IMR-90 (cell line): ENCODE measurements at regions not wholly inside any gene's neighbourhood (a gene's known extent, or its start where the extent isn't known, plus 50 kb on each side); places are given as distances from the start of the nearest gene placed in this dataset.

Experiments used
- ATAC-seq: fragments of 200-7000 bp; cut with Tn5 transposase; 2 replicates; pipeline ENCODE4 v1.9.1; 2020; ENCODE audit warnings: low read depth, mild to moderate bottlenecking, moderate library complexity
- BruUV-seq: library from RNA; stranded (reverse); fragments of 400-500 nt; replicated peaks from 2 replicates; lab custom pipeline; 2021; lab: Mats Ljungman, UMichigan
- CTCF ChIA-PET: fragments of 300-600 bp; formaldehyde crosslinking; extraction: SDS; loops from one replicate; lab custom pipeline; 2021; ENCODE audit warnings: antibody characterized with exemption; lab: Yijun Ruan, JAX
- POLR2A ChIA-PET: fragments of 300-600 bp; sonication (Branson Sonifier 250); formaldehyde crosslinking; loops from one replicate; lab custom pipeline; 2022; ENCODE audit warnings: antibody characterized with exemption; ENCODE audit not compliant: unreplicated experiment; lab: Charles Lee
- DNase-seq: peaks from one replicate; pipeline ENCODE4 v3.0.0; 2013
- H2AFZ ChIP-seq: replicated peaks from 2 replicates; pipeline ENCODE3; 2013; ENCODE audit warnings: low read length, mild to moderate bottlenecking; ENCODE audit not compliant: poor library complexity
- H2AK5ac ChIP-seq: 2 replicates; pipeline ENCODE4 v1.6.1; 2013; ENCODE audit warnings: low read depth, low read length, inconsistent platforms
- H2AK9ac ChIP-seq: replicated peaks from 2 replicates; pipeline ENCODE3; 2013; ENCODE audit warnings: mild to moderate bottlenecking, low read depth, low read length, moderate library complexity; ENCODE audit not compliant: poor library complexity
- H2BK120ac ChIP-seq: 2 replicates; pipeline ENCODE4 v1.6.1; 2013; ENCODE audit warnings: low read depth, low read length, inconsistent platforms
- H2BK15ac ChIP-seq: 3 replicates; pipeline ENCODE4 v1.6.1; 2013; ENCODE audit warnings: low read depth, low read length, inconsistent platforms
- H2BK20ac ChIP-seq: 2 replicates; pipeline ENCODE4 v1.6.1; 2013; ENCODE audit warnings: low read depth, mild to moderate bottlenecking, inconsistent platforms, low read length, moderate library complexity
- H2BK5ac ChIP-seq: 2 replicates; pipeline ENCODE4 v1.6.1; 2013; ENCODE audit warnings: mild to moderate bottlenecking, low read depth, low read length, inconsistent platforms; ENCODE audit not compliant: poor library complexity, severe bottlenecking
- H3K14ac ChIP-seq: replicated peaks from 2 replicates; pipeline ENCODE4 v1.6.1; 2013; ENCODE audit warnings: low read depth, low read length, inconsistent platforms
- H3K18ac ChIP-seq: 2 replicates; pipeline ENCODE4 v1.6.1; 2013; ENCODE audit warnings: low read depth, low read length, control low read depth
- H3K23ac ChIP-seq: 2 replicates; pipeline ENCODE4 v1.6.1; 2013; ENCODE audit warnings: low read depth, low read length, inconsistent platforms
- H3K27ac ChIP-seq: 2 replicates; pipeline ENCODE4 v1.5.1; 2013; ENCODE audit warnings: mild to moderate bottlenecking, control low read depth, low read length; ENCODE audit not compliant: insufficient read depth
- H3K27me3 ChIP-seq: 2 replicates; pipeline ENCODE4 v1.6.1; 2013; ENCODE audit warnings: low read length; ENCODE audit not compliant: control insufficient read depth, insufficient read depth
- H3K36me3 ChIP-seq: 2 replicates; pipeline ENCODE4 v1.6.1; 2013; ENCODE audit warnings: low read length, mixed read lengths; ENCODE audit not compliant: control insufficient read depth, insufficient read depth
- H3K4ac ChIP-seq: 2 replicates; pipeline ENCODE4 v1.6.1; 2013; ENCODE audit warnings: low read depth, low read length, inconsistent platforms
- H3K4me1 ChIP-seq: 2 replicates; pipeline ENCODE4 v1.6.1; 2013; ENCODE audit warnings: low read length, mixed read lengths; ENCODE audit not compliant: control insufficient read depth, insufficient read depth
- H3K4me2 ChIP-seq: 2 replicates; pipeline ENCODE4 v1.6.1; 2013; ENCODE audit warnings: low read depth, mild to moderate bottlenecking, control low read depth, low read length, moderate library complexity
- H3K4me3 ChIP-seq: 2 replicates; pipeline ENCODE4 v1.5.1; 2013; ENCODE audit warnings: low read depth, mild to moderate bottlenecking, control low read depth, low read length, moderate library complexity; ENCODE audit not compliant: insufficient read depth
- H3K56ac ChIP-seq: 2 replicates; pipeline ENCODE4 v1.6.1; 2013; ENCODE audit warnings: low read length, inconsistent platforms; ENCODE audit not compliant: insufficient read depth; ENCODE audit errors: extremely low read depth
- H3K79me1 ChIP-seq, 2 experiments: 2 replicates each; pipeline ENCODE4 v1.6.1; 2013; ENCODE audit warnings: low read length in 2 of 2, inconsistent platforms in 1 of 2, low read depth in 1 of 2
- H3K9ac ChIP-seq: 2 replicates; pipeline ENCODE4 v1.6.1; 2013; ENCODE audit warnings: low read depth, low read length, control low read depth
- H3K9me1 ChIP-seq: 2 replicates; pipeline ENCODE4 v1.6.1; 2013; ENCODE audit warnings: low read length, inconsistent platforms; ENCODE audit not compliant: insufficient read depth
- H3K9me3 ChIP-seq: 2 replicates; pipeline ENCODE4 v1.6.1; 2013; ENCODE audit warnings: low read length; ENCODE audit not compliant: control insufficient read depth, insufficient read depth
- H4K20me1 ChIP-seq: 2 replicates; pipeline ENCODE4 v1.6.1; 2013; ENCODE audit warnings: low read length, inconsistent platforms; ENCODE audit not compliant: insufficient read depth
- H4K5ac ChIP-seq: 2 replicates; pipeline ENCODE4 v1.6.1; 2013; ENCODE audit warnings: mild to moderate bottlenecking, low read depth, low read length, control low read depth
- H4K8ac ChIP-seq, 2 experiments: 2 replicates each; pipeline ENCODE4 v1.6.1; 2013; ENCODE audit warnings: low read depth in 2 of 2, low read length in 2 of 2, control low read depth in 1 of 2, inconsistent platforms in 1 of 2
- H4K91ac ChIP-seq: 2 replicates; pipeline ENCODE4 v1.6.1; 2013; ENCODE audit warnings: low read depth, low read length, inconsistent platforms; ENCODE audit not compliant: insufficient read depth
- RFX5 ChIP-seq: IDR thresholded peaks from 2 replicates; pipeline ENCODE4 v1.8.0; 2012; ENCODE audit warnings: low read depth, mild to moderate bottlenecking, low read length, moderate library complexity
- SMC3 ChIP-seq: fragments of 150-350 bp; IDR thresholded peaks from 2 replicates; pipeline ENCODE4 v1.6.1; 2016; ENCODE audit warnings: low read depth, mild to moderate bottlenecking, antibody characterized with exemption, low read length, moderate library complexity
- WGBS, 2 experiments: methylation state at CpG; one replicate each; pipeline versions ENCODE4 v1.1.5 to v1.1.7; 2013; ENCODE audit warnings: missing lambda C conversion rate in 2 of 2; ENCODE audit not compliant: insufficient read length in 1 of 2; ENCODE audit errors: extremely low coverage in 2 of 2; 5-methylcytosine and 5-hydroxymethylcytosine counted together
- dilution Hi-C: fragments of 300-500 bp; cut with HindIII; formaldehyde crosslinking; loops from one replicate; pipeline ENCODE4 v1.14.3; 2018; ENCODE audit warnings: low sequenced_read_pairs; ENCODE audit not compliant: unreplicated experiment
- in situ Hi-C: fragments of 300-500 bp; cut with MboI; formaldehyde crosslinking; loops from 3 replicates; pipeline ENCODE4 v1.14.3; 2019; ENCODE audit warnings: low sequenced_read_pairs, inconsistent platforms, mixed read lengths
- intact Hi-C: fragments of 100-400 bp; cut with micrococcal nuclease; formaldehyde crosslinking; loops from 2 replicates; pipeline ENCODE4 v1.10.0; 2022
- TF ChIP-seq, protein P1 (sequence below): conservative IDR thresholded peaks from 2 replicates; pipeline ENCODE4 v1.5.1; 2012; ENCODE audit warnings: mild to moderate bottlenecking, low read depth, low read length, improper control_type of control experiment

DNA sequence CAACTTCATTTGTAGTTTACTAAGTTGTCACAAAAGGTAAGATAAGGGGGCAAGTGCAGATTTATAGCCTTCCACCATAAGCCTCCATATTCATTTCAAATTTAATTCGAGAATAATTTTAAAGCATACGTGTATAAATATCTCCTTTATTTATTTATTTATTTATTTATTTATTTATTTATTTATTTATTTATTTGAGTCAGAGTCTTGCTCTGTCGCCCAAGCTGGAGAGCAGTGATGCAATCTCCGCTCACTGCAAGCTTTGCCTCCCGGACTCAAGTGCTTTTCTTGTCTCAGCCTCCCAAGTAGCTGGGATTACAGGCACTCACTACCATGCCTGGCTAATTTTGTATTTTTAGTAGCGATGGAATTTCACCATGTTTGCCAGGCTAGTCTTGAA, 523.4 kb downstream of the FAT4 start:
- no peak overlapping the region for H2BK15ac ChIP-seq
- TF ChIP-seq SMC3 (no peak), RFX5 (no peak)
- TF ChIP-seq, protein P1, sequence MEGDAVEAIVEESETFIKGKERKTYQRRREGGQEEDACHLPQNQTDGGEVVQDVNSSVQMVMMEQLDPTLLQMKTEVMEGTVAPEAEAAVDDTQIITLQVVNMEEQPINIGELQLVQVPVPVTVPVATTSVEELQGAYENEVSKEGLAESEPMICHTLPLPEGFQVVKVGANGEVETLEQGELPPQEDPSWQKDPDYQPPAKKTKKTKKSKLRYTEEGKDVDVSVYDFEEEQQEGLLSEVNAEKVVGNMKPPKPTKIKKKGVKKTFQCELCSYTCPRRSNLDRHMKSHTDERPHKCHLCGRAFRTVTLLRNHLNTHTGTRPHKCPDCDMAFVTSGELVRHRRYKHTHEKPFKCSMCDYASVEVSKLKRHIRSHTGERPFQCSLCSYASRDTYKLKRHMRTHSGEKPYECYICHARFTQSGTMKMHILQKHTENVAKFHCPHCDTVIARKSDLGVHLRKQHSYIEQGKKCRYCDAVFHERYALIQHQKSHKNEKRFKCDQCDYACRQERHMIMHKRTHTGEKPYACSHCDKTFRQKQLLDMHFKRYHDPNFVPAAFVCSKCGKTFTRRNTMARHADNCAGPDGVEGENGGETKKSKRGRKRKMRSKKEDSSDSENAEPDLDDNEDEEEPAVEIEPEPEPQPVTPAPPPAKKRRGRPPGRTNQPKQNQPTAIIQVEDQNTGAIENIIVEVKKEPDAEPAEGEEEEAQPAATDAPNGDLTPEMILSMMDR: no peak
- no peak overlapping the region for H2AFZ ChIP-seq
- dilution Hi-C loops: no loop called here
- H4K20me1 ChIP-seq: no peaks in the 10 kb centered on the region
- H2BK5ac ChIP-seq: no peak overlapping the region
- H3K9me1 ChIP-seq: no peaks in the 10 kb centered on the region
- no peak overlapping the region for H3K18ac ChIP-seq
- no peak overlapping the region for H2AK5ac ChIP-seq
- H3K9ac ChIP-seq: no peak overlapping the region
- BruUV-seq: no TSS peak
- no peak overlapping the region for H2AK9ac ChIP-seq
- H3K4ac ChIP-seq: no peak overlapping the region
- intact Hi-C loops: no loop called here
- ATAC-seq: no peak
- no peak overlapping the region for H4K5ac ChIP-seq
- H3K9me3 ChIP-seq: no peaks in the 10 kb centered on the region
- no peaks in the 10 kb centered on the region for H3K4me1 ChIP-seq
- H3K27ac ChIP-seq: no peak overlapping the region
- no peak overlapping the region for H3K56ac ChIP-seq
- CTCF ChIA-PET: interaction anchor here (0.6 kb wide), 1 partner anchor 746 kb away, joined by 4 read pairs; no protein-coding TSS in a partner anchor
- in situ Hi-C loops: no loop called here
- no peak overlapping the region for H2BK120ac ChIP-seq
- H3K27me3 ChIP-seq: no peaks in the 10 kb centered on the region
- no peak overlapping the region for H3K4me2 ChIP-seq
- no peak overlapping the region for H3K23ac ChIP-seq
- no peak overlapping the region for H2BK20ac ChIP-seq
- WGBS, 2 experiments: 100% methylated on average over 1 of the region's 6 CpGs; no CpG with 5 or more reads in 1 of the 2 experiments
- no peaks in the 10 kb centered on the region for H3K36me3 ChIP-seq
- H3K14ac ChIP-seq: no peak overlapping the region
- H4K91ac ChIP-seq: no peak overlapping the region
- H3K79me1 ChIP-seq: no peaks in the 10 kb centered on the region
- no peak for DNase-seq
- no peak overlapping the region for H4K8ac ChIP-seq
- POLR2A ChIA-PET: no interaction called here
- no peak overlapping the region for H3K4me3 ChIP-seq
